Activated T-cell treated with anti-CD3 and anti-CD28 coated beads for 1 hour (primary cell): ENCODE measurements at regions not wholly inside any gene's neighbourhood (a gene's known extent, or its start where the extent isn't known, plus 50 kb on each side); places are given as distances from the start of the nearest gene placed in this dataset.
"Not testable (repeated sequence)": the region's sequence is repeated elsewhere in the genome, so short reads cannot be mapped to it uniquely, and the experiment has no call there.

Source experiments
- DNase-seq: peaks from one replicate; pipeline ENCODE4 v3.0.0-alpha.2; 2020; ENCODE audit warnings: low read depth

- DNase-seq: no peak
Observed at GRCh38 chr20:39773380-39774000, 811.3 kb downstream of the DHX35 start.

- DNase-seq: no peak
Observed at GRCh38 chr20:39767352-39767751, 805.2 kb downstream of the DHX35 start.

- DNase-seq: no peak
Observed at GRCh38 chr20:39766333-39766732, 804.2 kb downstream of the DHX35 start.

GRCh38 chr20:39762716-39763115 is 800.6 kb downstream of the DHX35 start:
- DNase-seq: no peak

GRCh38 chr20:39758876-39759275 is 796.7 kb downstream of the DHX35 start:
- no peak for DNase-seq

- no peak for DNase-seq
Observed at GRCh38 chr20:39756828-39757227, 794.7 kb downstream of the DHX35 start.

- no peak for DNase-seq
Observed at GRCh38 chr20:39756369-39756768, 794.2 kb downstream of the DHX35 start.

- DNase-seq: no peak
Observed at GRCh38 chr20:39752262-39752876, 790.2 kb downstream of the DHX35 start.

GRCh38 chr20:39751557-39752137 is 789.5 kb downstream of the DHX35 start:
- DNase-seq: no peak

GRCh38 chr20:39745380-39745779 is 783.2 kb downstream of the DHX35 start:
- no peak for DNase-seq

GRCh38 chr20:39738651-39739050 is 776.5 kb downstream of the DHX35 start:
- DNase-seq: no peak

GRCh38 chr20:39736434-39737327 is 774.5 kb downstream of the DHX35 start:
- DNase-seq: no peak

- not testable (repeated sequence) for DNase-seq
Observed at GRCh38 chr20:39725513-39725912, 763.4 kb downstream of the DHX35 start.

- no peak for DNase-seq
Observed at GRCh38 chr20:39719293-39719692, 757.1 kb downstream of the DHX35 start.

- no peak for DNase-seq
Observed at GRCh38 chr20:39717936-39718335, 755.8 kb downstream of the DHX35 start.

- no peak for DNase-seq
Observed at GRCh38 chr20:39716796-39717341, 754.7 kb downstream of the DHX35 start.

GRCh38 chr20:39713076-39713840 is 751.1 kb downstream of the DHX35 start:
- no peak for DNase-seq

- DNase-seq: no peak
Observed at GRCh38 chr20:39706184-39706663, 744.1 kb downstream of the DHX35 start.

- DNase-seq: no peak
Observed at GRCh38 chr20:39705032-39705431, 742.9 kb downstream of the DHX35 start.

GRCh38 chr20:39703357-39703756 is 741.2 kb downstream of the DHX35 start:
- not testable (repeated sequence) for DNase-seq

GRCh38 chr20:39702701-39703349 is 740.7 kb downstream of the DHX35 start:
- no peak for DNase-seq
